GM19035 (cell line): ENCODE measurements at regions not wholly inside any gene's neighbourhood (a gene's known extent, or its start where the extent isn't known, plus 50 kb on each side); places are given as distances from the start of the nearest gene placed in this dataset.
"Not testable (repeated sequence)": the region's sequence is repeated elsewhere in the genome, so short reads cannot be mapped to it uniquely, and the experiment has no call there.

ENCODE experiments used
- ATAC-seq: cut with Tn5 transposase; IDR thresholded peaks from one replicate; pipeline ENCODE4 v1.9.1; 2021; ENCODE audit not compliant: unreplicated experiment

DNA sequence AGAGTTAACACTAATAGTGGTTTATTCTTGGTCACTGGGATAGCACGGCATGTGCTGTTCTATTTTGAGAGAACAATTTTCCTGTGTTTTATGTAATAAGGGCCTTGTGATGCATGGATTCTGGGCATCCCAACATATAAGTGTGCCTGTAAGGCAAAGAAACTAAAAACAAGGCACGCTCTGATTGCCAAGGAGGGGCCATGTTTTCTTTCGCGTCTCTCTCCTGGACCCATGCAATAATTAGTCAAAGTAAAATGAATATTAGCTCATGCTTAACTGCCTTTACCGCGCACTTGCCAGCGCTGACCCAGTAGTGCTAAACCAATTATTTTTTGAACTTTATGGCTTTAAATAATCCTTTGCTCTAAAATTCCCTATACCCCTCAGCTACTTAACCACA is 140.9 kb downstream of the PSAT1 start:
- no peak for ATAC-seq

DNA sequence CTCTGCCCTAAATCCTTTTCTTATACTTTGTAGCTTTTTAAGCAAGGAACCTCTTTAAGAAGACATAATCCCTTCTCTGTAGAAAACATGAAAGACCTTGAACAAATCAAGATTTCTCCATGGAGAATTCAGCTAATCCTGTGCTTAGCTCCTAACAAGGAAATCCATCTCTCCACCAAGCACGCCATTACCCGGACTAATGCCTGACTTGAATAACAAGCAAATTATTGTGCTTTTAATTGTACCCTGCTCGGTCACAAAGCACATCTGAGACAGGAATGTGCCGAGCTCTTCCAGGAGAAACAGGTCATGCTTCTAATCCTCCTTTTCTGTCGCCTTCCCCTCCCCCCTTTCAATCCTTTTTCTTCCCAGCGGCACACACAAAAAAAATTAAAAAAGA is 141.3 kb downstream of the PSAT1 start:
- ATAC-seq = no peak

DNA sequence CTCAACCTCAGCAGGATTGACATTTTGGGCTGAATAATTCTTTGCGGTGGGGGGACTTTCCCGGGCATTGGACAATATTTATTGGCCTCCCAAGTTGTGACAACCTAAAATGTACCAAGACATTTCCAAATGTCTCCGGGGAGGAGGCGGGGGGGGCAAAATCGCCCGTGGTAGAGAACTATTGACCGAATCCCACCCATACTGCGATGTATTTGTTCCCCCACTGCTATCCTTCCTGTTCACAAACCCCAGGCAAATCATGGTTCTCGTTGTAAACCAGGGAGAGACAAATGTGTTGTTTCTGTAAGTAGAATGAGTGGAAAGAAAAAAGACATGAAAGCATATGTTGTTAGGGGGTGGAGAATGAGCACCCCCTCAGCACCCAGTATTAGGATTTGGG is 141.9 kb downstream of the PSAT1 start:
- ATAC-seq = no peak

DNA sequence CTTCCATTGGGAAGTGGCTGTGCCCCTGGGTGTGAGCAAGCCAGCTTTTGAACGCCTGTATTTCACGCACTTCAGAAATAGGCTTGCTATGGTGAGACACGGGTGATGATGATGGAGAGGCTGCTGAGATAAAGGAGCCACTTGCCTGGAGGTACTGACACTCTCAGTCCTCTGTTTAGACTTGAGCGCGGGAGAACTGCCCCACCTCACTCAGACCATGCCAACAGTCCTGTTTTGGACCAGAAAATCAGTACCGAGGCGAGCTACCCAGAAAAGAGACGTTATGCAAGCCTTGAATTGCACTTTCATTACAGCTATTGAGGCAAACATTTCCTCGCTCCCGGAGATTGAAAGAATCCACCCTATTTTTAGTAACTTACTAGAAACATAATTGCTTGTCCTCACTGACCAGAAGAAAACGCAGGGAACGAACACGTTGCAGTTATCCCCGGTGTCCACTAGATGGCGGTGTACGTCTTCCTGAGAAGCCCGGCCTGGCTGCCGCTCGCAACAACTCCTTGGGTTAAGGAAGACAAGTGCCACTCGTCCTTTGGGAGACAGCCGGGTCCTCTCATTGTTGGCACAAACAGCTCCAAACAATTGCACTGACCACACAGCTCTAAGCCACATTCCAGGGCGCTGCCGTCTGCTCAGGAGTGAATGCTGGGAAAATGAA is 142.4 kb downstream of the PSAT1 start:
- ATAC-seq = peak; percentile 87

DNA sequence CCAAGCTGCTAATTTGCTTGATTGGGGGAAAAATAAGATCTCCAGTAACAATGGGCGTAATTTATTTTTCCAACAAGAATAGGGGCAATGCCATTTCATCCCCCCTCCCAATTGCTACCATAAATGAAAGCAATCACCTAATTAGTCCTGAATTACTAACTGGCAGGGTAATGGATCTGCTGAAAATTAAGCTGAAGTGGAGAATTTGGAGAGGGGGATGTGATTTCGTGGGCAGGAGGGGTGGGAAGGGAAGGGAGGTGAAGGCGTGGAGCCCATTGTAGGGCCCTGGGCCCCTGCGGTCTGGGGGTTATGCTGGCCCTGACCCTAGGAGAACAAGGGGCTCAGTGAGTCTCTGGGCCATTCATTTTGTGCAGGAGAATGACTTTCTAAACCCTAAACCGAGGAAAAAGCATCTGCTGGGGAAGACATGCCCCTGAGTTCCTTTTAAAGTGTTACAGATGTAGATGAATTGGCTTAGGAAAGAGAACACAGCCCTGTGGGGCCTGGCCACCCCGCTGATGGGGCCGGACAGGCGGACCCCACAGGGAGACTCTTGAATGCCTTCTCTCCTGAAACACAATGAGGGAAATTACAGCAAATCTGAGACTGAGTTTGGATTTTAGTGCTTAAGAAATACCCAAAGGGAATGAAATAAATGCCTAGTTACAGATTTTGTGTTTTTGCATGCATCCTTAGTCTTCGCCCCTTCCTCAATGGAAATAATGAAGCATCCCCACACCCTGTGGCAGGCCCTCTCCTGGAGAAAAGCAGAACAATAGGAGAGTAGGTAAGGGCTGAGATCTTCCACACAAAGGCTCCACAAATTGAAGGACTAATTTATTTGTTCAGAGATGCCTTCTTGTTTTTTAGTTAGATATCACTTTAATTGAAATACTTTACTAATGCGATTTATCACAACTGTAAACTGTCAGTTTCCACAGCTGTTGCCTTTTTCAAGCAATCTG is 143.2 kb downstream of the PSAT1 start:
- no peak for ATAC-seq

DNA sequence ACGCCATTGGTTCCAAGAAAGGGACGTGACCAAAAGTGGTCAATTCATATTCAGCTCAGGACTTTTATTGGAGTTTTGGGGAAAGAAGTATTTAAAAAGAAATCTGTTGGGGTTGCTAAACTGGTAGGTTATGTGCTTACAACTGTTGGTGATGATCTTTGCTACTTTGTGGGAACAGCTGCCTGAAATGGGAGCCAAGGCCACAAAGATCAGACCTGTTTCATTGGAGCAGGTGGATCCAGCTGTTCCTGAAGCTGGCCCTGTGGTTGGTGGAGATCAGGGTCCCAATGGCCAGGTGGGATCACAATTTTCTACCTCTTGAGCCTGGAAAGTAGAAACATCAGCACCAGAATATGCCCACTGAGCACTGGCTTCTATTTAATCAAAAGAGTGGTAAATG is 144.5 kb downstream of the PSAT1 start:
- no peak for ATAC-seq

DNA sequence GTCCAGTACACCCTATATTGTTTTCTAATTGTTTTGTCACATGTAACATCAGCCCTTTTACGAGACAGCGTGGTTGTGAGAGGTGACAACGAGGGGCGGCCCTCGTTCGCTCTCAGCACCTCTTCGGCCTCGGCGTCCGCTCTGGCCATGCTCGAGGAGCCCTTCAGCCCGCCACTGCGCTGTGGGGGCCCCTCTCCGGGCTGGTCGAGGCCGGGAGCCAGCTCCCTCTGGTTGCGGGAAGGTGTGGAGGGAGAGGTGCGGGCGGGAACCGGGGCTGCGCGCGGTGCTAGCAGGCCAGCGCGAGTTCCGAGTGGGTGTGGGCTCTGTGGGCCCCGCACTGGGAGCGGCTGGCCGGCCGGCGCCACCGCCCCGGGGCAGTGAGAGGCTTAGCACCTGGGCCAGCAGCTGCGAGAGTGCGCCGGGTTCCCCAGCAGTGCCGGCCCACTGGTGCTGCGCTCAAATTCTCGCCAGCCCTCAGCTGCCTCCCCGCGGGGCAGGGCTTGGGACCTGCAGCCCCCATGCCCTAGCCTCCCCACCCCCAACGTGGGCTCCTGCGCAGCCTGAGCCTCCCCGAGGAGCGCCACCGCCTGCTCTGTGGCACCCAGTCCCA is 145.0 kb downstream of the PSAT1 start:
- no peak for ATAC-seq

DNA sequence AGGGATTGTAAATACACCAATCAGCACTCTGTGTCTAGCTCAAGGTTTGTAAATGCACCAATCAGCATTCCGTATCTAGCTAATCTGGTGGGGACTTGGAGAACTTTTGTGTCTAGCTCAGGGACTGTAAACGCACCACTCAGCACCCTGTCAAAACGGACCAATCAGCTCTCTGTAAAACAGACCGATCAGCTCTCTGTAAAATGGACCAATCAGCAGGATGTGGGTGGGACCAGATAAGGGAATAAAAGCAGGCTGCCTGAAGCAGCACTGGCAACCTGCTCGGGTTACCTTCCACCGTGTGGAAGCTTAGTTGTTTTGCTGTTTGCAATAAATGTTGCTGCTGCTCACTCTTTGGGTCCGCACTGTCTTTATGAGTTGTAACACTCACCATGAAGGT is 145.7 kb downstream of the PSAT1 start:
- ATAC-seq = not testable (repeated sequence)

DNA sequence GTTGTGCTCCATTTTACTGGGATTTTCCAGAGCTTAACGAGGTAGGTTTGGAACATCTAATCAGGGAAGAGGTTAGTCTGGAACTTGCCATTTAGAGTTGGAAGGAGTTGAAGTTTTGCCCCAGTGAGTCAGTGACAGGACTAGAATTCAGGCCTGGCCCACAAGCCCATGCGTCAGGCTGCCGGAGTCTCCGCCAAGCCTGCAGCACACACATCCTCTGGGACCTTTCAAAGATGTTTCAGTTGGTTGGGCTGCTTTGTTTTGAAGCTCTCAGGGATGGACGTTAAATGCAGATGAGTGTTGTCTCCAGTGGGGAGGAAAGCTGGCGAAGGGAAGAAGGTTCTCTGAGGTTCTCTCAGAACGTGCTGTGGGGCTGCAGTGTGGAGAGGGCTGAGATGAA is 147.0 kb downstream of the PSAT1 start:
- ATAC-seq = no peak

DNA sequence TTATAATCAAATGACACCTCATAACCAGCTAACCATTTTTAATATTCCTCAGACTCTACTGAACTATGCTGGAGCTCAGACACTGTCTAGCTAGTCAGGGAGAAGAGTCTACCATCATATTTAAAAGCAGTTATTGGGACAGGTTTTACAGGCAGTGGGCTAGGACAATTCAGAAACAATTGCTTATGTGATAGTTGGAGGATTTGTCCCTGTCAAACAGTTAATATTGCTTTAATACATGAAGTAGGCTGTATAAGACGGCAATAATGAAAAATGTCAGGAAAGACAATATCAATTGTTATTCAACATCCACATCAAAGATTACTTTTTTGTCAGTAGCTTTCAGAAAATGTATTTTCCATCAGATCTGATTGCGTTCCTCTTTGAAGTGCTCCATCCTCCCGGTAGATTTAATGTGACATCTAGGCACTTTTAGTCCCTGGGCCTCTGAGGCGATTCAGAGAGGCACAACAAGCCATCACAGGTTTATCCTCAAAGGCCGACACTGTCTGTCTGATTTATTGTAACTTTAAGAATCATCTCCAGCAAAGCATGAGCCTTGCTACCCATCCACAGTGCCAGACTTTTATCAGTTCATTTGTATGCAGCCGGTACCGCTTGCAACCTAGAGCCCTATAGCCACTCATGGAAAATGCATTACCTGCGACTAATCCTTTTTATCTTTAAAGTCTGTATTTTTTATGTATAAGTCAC is 152.2 kb downstream of the PSAT1 start:
- ATAC-seq = no peak

DNA sequence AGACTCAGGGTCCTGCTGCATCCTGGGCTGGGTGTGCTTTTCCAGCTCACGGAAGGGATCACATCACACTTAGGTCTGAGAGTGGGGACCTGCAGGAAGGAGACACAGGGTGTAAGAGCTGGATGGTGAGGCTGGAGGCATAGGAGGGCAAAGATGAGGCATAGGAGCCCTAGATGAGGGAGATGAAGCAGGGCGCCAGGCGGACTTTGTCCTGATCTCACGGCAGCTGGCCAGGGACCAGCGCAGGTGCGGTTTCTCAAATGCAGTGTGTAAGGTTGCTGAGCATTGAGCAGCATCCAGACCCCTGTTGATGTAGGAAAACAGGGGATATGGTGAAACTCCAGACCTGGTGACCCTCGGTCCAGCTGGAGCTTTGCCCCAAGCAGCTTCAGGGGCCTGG is 156.5 kb downstream of the PSAT1 start:
- no peak for ATAC-seq

DNA sequence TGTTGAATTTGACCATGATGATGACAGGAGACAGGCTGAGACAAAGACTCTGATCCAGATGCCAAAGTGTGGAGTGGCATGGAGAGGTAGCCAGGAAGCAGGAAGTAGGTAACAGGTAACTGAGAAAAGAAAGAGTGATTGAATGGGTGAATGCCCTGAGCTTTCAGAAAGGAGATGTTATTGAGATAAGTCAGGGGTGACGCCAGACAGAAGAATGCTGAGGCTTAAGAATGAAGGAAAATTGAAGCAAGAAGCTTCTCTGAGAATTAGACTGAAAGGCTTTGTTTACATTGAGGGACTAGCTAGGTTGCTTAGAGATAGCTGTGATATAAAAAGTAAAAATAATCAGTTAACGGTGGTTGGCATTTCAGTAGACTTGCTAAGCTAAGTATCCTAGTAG is 165.7 kb downstream of the PSAT1 start:
- ATAC-seq = no peak

DNA sequence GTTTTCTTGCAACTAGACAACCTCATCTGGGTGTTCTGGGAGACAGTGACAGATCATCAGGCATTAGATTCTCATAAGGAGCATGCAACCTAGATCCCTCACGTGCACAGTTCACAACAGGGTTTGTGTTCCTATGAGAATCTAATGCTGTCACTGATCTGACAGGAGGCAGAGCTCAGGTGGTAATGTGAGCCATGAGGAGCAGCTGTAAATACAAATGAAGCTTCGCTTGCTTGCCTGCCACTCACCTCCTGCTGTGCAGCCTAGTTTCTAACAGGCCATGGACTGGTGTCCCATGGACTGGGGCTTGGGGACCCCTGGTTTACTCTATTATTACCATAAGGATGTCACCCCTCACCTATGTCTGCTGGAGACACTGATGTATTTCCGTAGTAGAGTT is 166.8 kb downstream of the PSAT1 start:
- ATAC-seq = no peak

DNA sequence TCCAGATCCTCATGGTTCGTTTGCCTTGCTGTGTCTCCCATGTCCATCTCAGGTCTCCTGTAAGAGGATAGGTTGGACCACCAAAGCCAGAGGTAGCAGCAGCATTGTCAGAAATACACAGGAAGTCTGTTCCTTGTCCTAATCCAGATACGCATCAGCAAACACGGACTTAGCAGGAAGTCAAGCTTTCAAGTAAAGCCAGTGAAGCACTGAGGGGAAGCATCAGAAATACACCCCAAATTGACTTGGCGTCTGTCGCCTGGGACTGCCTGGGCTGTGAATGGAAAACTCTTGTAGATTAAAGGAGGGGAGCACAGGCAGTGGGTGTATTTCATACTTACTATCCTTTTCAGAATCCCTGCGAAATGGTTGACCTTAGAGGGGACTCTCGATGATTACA is 171.3 kb downstream of the PSAT1 start:
- ATAC-seq = no peak

DNA sequence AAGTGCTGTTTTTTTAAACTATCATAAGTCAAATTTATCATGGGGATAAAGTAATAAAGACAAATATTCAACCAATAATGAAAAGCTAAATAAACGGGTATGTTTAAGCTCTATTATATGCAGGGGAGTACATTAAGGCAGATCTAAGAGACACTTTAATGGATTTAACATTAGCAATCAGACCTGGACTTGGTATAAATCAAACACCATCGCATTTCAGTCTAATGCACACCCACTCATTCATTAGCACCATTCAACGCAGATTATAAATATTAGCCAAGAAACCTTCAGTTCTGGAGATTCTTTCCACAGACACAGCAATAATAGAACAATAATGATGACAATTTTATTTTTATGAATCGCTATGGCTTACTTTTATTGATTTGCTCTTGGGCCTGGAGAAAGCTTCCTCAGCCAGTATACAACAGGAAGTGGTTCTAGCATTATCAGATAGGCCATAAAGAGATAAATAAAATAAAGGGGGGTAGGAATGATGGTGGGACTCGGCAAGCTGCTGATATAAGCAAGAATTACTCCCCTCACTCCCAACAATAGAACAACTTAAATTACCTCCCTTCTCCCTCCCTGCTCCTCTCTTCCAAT is 172.2 kb downstream of the PSAT1 start:
- no peak for ATAC-seq

DNA sequence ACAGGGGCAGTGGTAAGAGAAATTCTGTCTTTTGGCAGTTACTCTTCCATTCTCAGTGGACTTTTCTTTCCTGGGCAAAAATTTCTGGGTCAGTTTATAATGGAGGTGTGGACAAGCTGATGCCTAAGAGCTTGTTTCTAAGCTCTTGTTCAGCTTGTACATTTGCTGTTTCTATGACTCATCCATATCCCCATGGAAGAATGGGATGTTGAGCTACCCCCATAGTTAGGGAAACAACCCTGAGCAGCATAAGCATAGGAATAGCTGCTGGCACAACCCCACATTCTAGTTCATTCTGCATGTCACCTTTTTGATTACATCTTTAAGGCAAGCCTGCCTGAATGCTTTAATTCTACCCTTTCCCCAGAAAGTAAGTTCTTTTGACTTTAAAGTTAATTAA is 173.3 kb downstream of the PSAT1 start:
- no peak for ATAC-seq

DNA sequence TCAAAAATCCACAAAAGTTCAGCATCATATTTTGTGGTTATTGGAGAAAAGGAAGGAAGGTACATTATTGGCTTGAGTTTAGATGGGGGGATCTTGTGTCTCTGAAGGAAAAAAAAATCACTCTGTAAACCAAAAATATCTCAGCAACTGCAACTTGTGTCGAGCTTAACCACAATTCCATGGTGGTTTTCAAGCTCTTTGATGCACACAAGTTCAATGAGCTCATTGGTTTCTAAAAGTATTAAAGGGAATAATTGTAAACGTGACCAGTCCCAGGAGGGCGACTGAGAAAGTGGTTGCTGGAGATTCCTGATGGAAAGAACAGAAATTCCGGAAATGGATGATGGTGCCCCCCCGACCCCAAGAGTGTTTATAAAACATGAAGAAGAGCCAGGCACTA is 173.8 kb downstream of the PSAT1 start:
- no peak for ATAC-seq

DNA sequence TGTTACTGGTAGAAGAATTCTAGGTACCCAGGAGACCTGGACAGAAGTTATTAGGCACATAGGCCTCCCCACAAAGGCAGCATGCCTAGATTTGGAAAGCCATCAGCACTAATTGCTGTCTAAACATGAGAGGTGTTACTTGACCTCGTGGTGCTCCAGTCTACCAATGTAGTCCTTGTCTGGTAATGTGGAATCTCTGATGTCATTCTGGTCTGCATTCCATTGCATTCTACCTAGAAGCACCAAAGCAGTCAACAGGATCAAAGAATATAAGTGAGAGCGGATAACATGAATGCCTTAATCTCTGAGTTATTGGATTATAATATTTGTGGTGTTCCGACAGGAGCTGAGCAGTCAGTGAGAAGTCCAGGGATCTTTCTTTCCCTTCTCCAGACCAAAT is 175.2 kb downstream of the PSAT1 start:
- ATAC-seq = no peak

DNA sequence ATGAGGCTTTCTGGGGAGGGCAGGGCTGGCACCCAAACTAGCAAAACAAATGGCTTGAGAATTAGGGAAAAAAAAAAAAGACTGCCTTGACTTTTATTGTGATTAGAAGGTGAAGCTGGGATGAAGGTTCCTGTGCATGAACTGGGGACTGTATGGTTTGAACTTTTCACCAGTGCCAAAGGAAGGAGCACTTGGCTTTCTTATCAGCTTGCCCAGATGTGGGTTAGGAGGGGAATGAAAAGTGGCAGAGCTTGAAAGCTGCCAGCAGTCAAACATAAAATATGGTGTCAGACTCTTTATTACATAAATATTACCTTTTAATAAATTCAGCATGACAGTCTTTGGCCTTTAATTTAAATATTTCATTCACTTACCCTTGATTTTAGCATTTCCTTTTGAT is 182.5 kb downstream of the PSAT1 start:
- ATAC-seq = no peak

DNA sequence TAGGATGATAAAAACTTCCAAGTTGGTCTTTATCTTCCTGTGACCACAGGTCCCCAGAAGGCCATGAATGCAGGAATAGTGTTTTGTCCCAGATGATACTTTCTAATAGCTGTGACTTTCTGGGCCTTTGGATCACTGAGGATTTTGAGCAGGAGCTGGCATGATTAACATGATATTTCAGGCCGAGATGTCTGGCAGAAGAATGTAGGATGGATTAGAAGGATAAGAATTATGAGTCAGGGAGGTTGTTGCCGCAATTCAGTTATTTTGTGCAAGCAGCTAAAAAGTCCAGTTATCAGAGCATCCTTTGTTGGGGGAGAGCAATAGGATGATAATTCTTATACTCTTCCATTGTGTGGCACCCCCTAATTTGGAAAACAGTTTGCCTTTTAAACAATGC is 189.7 kb downstream of the PSAT1 start:
- ATAC-seq = no peak

DNA sequence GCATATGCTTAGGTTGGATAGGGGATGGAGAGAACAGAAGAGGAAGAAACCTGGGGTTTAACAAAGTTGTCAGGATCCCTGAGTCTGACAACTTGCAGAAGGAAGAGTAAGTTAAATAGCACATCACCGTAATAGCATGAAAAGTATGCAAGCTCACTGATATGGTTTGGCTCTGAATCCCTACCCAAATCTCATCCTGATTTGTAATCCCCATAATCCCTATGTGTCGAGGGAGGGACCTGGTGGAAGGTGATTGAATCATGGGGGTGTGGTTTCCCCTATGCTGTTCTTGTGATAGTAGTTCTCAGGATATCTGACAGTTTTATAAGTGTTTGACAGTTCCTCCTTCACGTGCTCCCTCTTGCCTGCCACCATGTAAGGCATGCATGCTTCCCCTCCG is 193.3 kb downstream of the PSAT1 start:
- ATAC-seq = no peak
